Neural crest cell (in vitro differentiated cells): ENCODE measurements at regions not wholly inside any gene's neighbourhood (a gene's known extent, or its start where the extent isn't known, plus 50 kb on each side); places are given as distances from the start of the nearest gene placed in this dataset.

ENCODE experiments used
- DNase-seq: peaks from one replicate; pipeline ENCODE4 v3.0.0; 2021; ENCODE audit warnings: low read depth, mixed read lengths, low spot score
- H3K27ac Mint-ChIP-seq: one replicate; pipeline ENCODE4 v1.8.0; 2021; ENCODE audit warnings: mild to moderate bottlenecking, mixed read lengths; ENCODE audit not compliant: unreplicated experiment
- H3K27me3 Mint-ChIP-seq: 2 replicates; pipeline ENCODE4 v1.8.0; 2021; ENCODE audit warnings: low read depth, mild to moderate bottlenecking, mixed read lengths
- H3K36me3 Mint-ChIP-seq: 2 replicates; pipeline ENCODE4 v1.8.0; 2021; ENCODE audit warnings: low read depth, mild to moderate bottlenecking, mixed read lengths
- H3K4me1 Mint-ChIP-seq: 2 replicates; pipeline ENCODE4 v1.8.0; 2021; ENCODE audit warnings: mixed read lengths
- H3K4me3 Mint-ChIP-seq: one replicate; pipeline ENCODE4 v1.8.0; 2021; ENCODE audit warnings: mild to moderate bottlenecking, mixed read lengths
- H3K9me3 Mint-ChIP-seq: 2 replicates; pipeline ENCODE4 v1.8.0; 2021; ENCODE audit warnings: mixed read lengths
- CTCF ChIP-seq: fragments of 200-600 bp; sonication (generic); conservative IDR thresholded peaks from 2 replicates; pipeline ENCODE4 v1.5.0; 2021; ENCODE audit warnings: antibody characterized with exemption, mild to moderate bottlenecking

- Mint-ChIP-seq H3K27ac (no peak overlapping the region), H3K9me3 (no peaks in the 10 kb centered on the region)
- TF ChIP-seq CTCF, result no peak
These were observed 445.6 kb downstream of the TAF11L14 start for GRCh38 chr5:18079831-18080230.

GRCh38 chr5:18088020-18088579 is 453.8 kb downstream of the TAF11L14 start:
- Mint-ChIP-seq H3K9me3 (peaks cover 6% of the 10 kb centered on the region), H3K27ac (no peak overlapping the region), H3K27me3 (no peaks in the 10 kb centered on the region), H3K4me3 (no peak overlapping the region), H3K4me1 (peaks cover 4% of the 10 kb centered on the region), H3K36me3 (no peaks in the 10 kb centered on the region)
- no peak for DNase-seq
- no peak for TF ChIP-seq CTCF

More at GRCh38 chr5:18079831-18080230, 445.6 kb downstream of the TAF11L14 start:
- Mint-ChIP-seq H3K36me3 (no peaks in the 10 kb centered on the region), H3K4me3 (no peak overlapping the region), H3K4me1 (no peaks in the 10 kb centered on the region), H3K27me3 (no peaks in the 10 kb centered on the region)
- DNase-seq, result no peak

GRCh38 chr5:18090177-18090576 is 455.9 kb downstream of the TAF11L14 start:
- DNase-seq, result no peak
- peaks cover 6% of the 10 kb centered on the region for H3K9me3 Mint-ChIP-seq

GRCh38 chr5:18091142-18091541 is 456.9 kb downstream of the TAF11L14 start:
- no peaks in the 10 kb centered on the region for H3K27me3 Mint-ChIP-seq
- peaks cover 6% of the 10 kb centered on the region for H3K9me3 Mint-ChIP-seq
- no peak for DNase-seq
- no peak for TF ChIP-seq CTCF
- peaks cover 4% of the 10 kb centered on the region for H3K4me1 Mint-ChIP-seq
- H3K4me3 Mint-ChIP-seq, result no peak overlapping the region
- no peak overlapping the region for H3K27ac Mint-ChIP-seq
- H3K36me3 Mint-ChIP-seq, result no peaks in the 10 kb centered on the region

More at GRCh38 chr5:18090177-18090576, 455.9 kb downstream of the TAF11L14 start:
- Mint-ChIP-seq H3K36me3 (no peaks in the 10 kb centered on the region), H3K4me1 (peaks cover 4% of the 10 kb centered on the region), H3K27me3 (no peaks in the 10 kb centered on the region), H3K27ac (no peak overlapping the region), H3K4me3 (no peak overlapping the region)
- no peak for TF ChIP-seq CTCF

- no peak for DNase-seq
- H3K27me3 Mint-ChIP-seq, result no peaks in the 10 kb centered on the region
- no peak overlapping the region for H3K27ac Mint-ChIP-seq
- H3K4me1 Mint-ChIP-seq, result peaks cover 4% of the 10 kb centered on the region
- H3K4me3 Mint-ChIP-seq, result no peak overlapping the region
- TF ChIP-seq CTCF, result no peak
- H3K9me3 Mint-ChIP-seq, result peaks cover 6% of the 10 kb centered on the region
- no peaks in the 10 kb centered on the region for H3K36me3 Mint-ChIP-seq
These were observed 457.5 kb downstream of the TAF11L14 start for GRCh38 chr5:18091758-18092157.

- Mint-ChIP-seq H3K27me3 (no peaks in the 10 kb centered on the region), H3K4me3 (no peak overlapping the region), H3K36me3 (no peaks in the 10 kb centered on the region), H3K4me1 (peaks cover 14% of the 10 kb centered on the region), H3K9me3 (no peaks in the 10 kb centered on the region), H3K27ac (no peak overlapping the region)
- no peak for DNase-seq
- no peak for TF ChIP-seq CTCF
These were observed 460.8 kb downstream of the TAF11L14 start for GRCh38 chr5:18095061-18095460.
